ENCODE measurements at regions not wholly inside any gene's neighbourhood (a gene's known extent, or its start where the extent isn't known, plus 50 kb on each side); places are given as distances from the start of the nearest gene placed in this dataset.

DNA sequence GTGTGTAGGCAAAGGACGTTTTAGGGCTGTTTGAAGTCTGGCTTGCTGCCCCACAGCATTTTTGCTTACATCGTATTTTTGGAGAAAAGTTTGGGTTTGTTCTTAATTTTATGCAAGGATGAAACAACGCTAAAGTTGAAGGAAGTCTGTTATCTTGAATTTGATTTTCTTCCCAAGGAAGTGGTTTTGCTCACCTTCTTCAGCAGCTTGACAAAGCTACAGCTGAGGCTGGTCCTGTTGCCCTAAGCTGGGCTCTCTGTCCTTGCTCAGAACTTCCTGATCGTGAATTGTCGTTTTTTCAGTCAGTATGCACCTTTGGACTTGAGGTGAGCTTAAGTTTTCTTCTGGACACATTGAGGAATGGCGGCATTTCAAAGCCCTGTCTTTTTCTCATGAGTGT is 62.1 kb upstream of the GSX1 start:
- no peak for TF ChIP-seq EZH2phosphoT487 (IDR thresholded peaks at IDR 0.05; ENCODE audit: borderline replicate concordance, low read depth, low read length)
- TF ChIP-seq, protein P1, sequence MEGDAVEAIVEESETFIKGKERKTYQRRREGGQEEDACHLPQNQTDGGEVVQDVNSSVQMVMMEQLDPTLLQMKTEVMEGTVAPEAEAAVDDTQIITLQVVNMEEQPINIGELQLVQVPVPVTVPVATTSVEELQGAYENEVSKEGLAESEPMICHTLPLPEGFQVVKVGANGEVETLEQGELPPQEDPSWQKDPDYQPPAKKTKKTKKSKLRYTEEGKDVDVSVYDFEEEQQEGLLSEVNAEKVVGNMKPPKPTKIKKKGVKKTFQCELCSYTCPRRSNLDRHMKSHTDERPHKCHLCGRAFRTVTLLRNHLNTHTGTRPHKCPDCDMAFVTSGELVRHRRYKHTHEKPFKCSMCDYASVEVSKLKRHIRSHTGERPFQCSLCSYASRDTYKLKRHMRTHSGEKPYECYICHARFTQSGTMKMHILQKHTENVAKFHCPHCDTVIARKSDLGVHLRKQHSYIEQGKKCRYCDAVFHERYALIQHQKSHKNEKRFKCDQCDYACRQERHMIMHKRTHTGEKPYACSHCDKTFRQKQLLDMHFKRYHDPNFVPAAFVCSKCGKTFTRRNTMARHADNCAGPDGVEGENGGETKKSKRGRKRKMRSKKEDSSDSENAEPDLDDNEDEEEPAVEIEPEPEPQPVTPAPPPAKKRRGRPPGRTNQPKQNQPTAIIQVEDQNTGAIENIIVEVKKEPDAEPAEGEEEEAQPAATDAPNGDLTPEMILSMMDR (conservative IDR thresholded peaks at IDR 0.05; ENCODE audit: low read length): no peak

All from OCI-LY7 (cell line).